WERI-Rb-1 (cell line): ENCODE measurements at regions not wholly inside any gene's neighbourhood (a gene's known extent, or its start where the extent isn't known, plus 50 kb on each side); places are given as distances from the start of the nearest gene placed in this dataset.
"Not testable (repeated sequence)": the region's sequence is repeated elsewhere in the genome, so short reads cannot be mapped to it uniquely, and the experiment has no call there.

Experiments
- DNase-seq: peaks from one replicate; pipeline ENCODE4 v3.0.0-alpha.2; 2020
- H3K27ac ChIP-seq: fragments of 250-450 bp; sonication (Bioruptor Pico); 2 replicates; pipeline ENCODE4 v1.5.1; 2020; ENCODE audit warnings: mild to moderate bottlenecking, moderate library complexity
- H3K27me3 ChIP-seq: fragments of 250-450 bp; sonication (Bioruptor Pico); 2 replicates; pipeline ENCODE4 v1.5.1; 2021; ENCODE audit warnings: mild to moderate bottlenecking, low read depth, moderate library complexity; ENCODE audit not compliant: insufficient read depth, severe bottlenecking
- H3K36me3 ChIP-seq: fragments of 250-450 bp; sonication (Bioruptor Pico); 2 replicates; pipeline ENCODE4 v1.5.1; 2020; ENCODE audit warnings: mild to moderate bottlenecking, moderate library complexity
- H3K4me3 ChIP-seq: 2 replicates; pipeline ENCODE4 v1.5.1; 2011; ENCODE audit warnings: low read depth, mild to moderate bottlenecking, control low read depth, low read length
- H3K9me3 ChIP-seq: fragments of 250-450 bp; sonication (Bioruptor Pico); 2 replicates; pipeline ENCODE4 v1.5.1; 2021; ENCODE audit warnings: mild to moderate bottlenecking, moderate library complexity; ENCODE audit not compliant: severe bottlenecking
- CTCF ChIP-seq: IDR thresholded peaks from 2 replicates; pipeline ENCODE4 v1.5.1; 2011; ENCODE audit warnings: low read depth, mild to moderate bottlenecking, control low read depth, inconsistent platforms, low read length

GRCh38 chr4:159927781-159928180, 824.9 kb downstream of the RAPGEF2 start:
- Histone ChIP-seq H3K27me3 (no peaks in the 10 kb centered on the region), H3K4me3 (no peak overlapping the region), H3K27ac (no peak overlapping the region), H3K9me3 (peaks cover 18% of the 10 kb centered on the region), H3K36me3 (no peaks in the 10 kb centered on the region)
- no peak for DNase-seq
- no peak for TF ChIP-seq CTCF

- H3K4me3 ChIP-seq, H3K9me3 ChIP-seq, H3K27ac ChIP-seq, DNase-seq, H3K27me3 ChIP-seq, H3K36me3 ChIP-seq: not testable (repeated sequence)
These were observed 831.7 kb downstream of the RAPGEF2 start for GRCh38 chr4:159934602-159935001.

- Histone ChIP-seq H3K4me3 (no peak overlapping the region), H3K27me3 (no peaks in the 10 kb centered on the region), H3K36me3 (no peaks in the 10 kb centered on the region), H3K27ac (no peak overlapping the region), H3K9me3 (peaks cover 3% of the 10 kb centered on the region)
- DNase-seq, result no peak
- no peak for TF ChIP-seq CTCF
These were observed 834.7 kb downstream of the RAPGEF2 start for GRCh38 chr4:159937595-159937994.

- H3K9me3 ChIP-seq, DNase-seq: not testable (repeated sequence)
These were observed 836.8 kb downstream of the RAPGEF2 start for GRCh38 chr4:159939681-159940080.

GRCh38 chr4:159941076-159941475, 838.2 kb downstream of the RAPGEF2 start:
- DNase-seq, result no peak
- no peaks in the 10 kb centered on the region for H3K36me3 ChIP-seq
- H3K27ac ChIP-seq, result no peak overlapping the region
- H3K9me3 ChIP-seq, result no peaks in the 10 kb centered on the region
- no peak for TF ChIP-seq CTCF
- no peak overlapping the region for H3K4me3 ChIP-seq
- peaks cover 17% of the 10 kb centered on the region for H3K27me3 ChIP-seq

More at GRCh38 chr4:159939681-159940080, 836.8 kb downstream of the RAPGEF2 start:
- H3K27me3 ChIP-seq, H3K36me3 ChIP-seq, H3K4me3 ChIP-seq, H3K27ac ChIP-seq: not testable (repeated sequence)

- no peaks in the 10 kb centered on the region for H3K36me3 ChIP-seq
- TF ChIP-seq CTCF, result no peak
- DNase-seq, result no peak
- H3K9me3 ChIP-seq, result no peaks in the 10 kb centered on the region
- H3K4me3 ChIP-seq, result no peak overlapping the region
- no peak overlapping the region for H3K27ac ChIP-seq
- peaks cover 18% of the 10 kb centered on the region for H3K27me3 ChIP-seq
These were observed 841.6 kb downstream of the RAPGEF2 start for GRCh38 chr4:159944477-159944876.

- H3K36me3 ChIP-seq, result no peaks in the 10 kb centered on the region
- TF ChIP-seq CTCF, result peak; percentile 65
- DNase-seq, result no peak
These were observed 844.2 kb downstream of the RAPGEF2 start for GRCh38 chr4:159946983-159947615.

More at GRCh38 chr4:159946983-159947615, 844.2 kb downstream of the RAPGEF2 start:
- Histone ChIP-seq H3K9me3 (no peaks in the 10 kb centered on the region), H3K27ac (no peak overlapping the region), H3K27me3 (peaks cover 18% of the 10 kb centered on the region), H3K4me3 (no peak overlapping the region)
